ENCODE measurements at regions not wholly inside any gene's neighbourhood (a gene's known extent, or its start where the extent isn't known, plus 50 kb on each side); places are given as distances from the start of the nearest gene placed in this dataset.

- Histone ChIP-seq H3K27me3 (ENCODE audit: insufficient read depth, low read length) (no peaks in the 10 kb centered on the region), H3K4me1 (ENCODE audit: insufficient read depth, low read length) (peaks cover 14% of the 10 kb centered on the region), H2AFZ (ENCODE audit: low read depth, low read length) (no peak overlapping the region), H3K4me3 (ENCODE audit: low read length) (no peak overlapping the region), H3K9me3 (ENCODE audit: low read length) (no peaks in the 10 kb centered on the region), H3K36me3 (ENCODE audit: insufficient read depth, low read length) (no peaks in the 10 kb centered on the region)
Measured at GRCh38 chr5:54669285-54669684, 151.7 kb downstream of the SNX18 start.

DNA sequence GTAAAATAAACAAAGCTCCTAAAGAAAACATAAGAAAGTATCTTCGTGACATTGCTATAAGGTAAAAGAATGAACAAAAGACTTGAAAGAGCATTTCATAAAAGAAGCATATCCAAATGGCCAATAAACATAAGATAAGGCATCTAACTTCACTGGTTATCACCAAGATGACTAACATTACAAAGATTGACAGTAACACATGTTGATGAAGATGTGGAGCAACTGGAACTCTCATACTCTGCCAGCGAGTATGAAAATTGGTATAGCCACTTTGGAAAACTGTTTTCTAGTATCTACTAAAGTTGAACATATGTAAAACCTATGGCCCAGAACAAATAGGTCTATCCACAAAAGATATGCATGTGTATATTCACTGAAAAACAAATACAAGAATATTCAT, 150.5 kb downstream of the SNX18 start:
- Histone ChIP-seq H3K36me3 (ENCODE audit: insufficient read depth, low read length) (no peaks in the 10 kb centered on the region), H3K4me1 (ENCODE audit: insufficient read depth, low read length) (peaks cover 11% of the 10 kb centered on the region), H3K27me3 (ENCODE audit: insufficient read depth, low read length) (no peaks in the 10 kb centered on the region), H2AFZ (ENCODE audit: low read depth, low read length) (no peak overlapping the region), H3K4me3 (ENCODE audit: low read length) (no peak overlapping the region), H3K9me3 (ENCODE audit: low read length) (no peaks in the 10 kb centered on the region)

DNA sequence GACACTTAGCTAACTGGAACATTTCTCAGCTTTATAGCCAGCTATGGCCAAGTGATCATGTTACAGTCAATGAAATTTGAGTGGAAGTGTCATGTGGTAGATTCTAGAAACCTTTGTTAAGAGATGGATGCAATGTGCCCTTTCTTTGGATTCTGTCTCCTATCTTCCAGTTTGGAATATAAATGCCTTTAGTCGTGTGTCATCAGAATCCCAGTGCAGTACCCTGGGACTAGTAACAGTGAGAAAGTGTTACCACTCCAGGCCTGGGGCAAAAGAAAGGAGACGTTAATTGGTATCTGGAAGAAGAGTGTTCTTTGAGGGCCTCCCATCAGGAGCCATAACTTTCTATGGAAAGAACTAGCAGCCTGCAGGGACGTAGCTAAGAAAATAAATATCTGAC, 149.6 kb downstream of the SNX18 start:
- Histone ChIP-seq H3K4me1 (ENCODE audit: insufficient read depth, low read length) (peaks cover 11% of the 10 kb centered on the region), H2AFZ (ENCODE audit: low read depth, low read length) (no peak overlapping the region), H3K4me3 (ENCODE audit: low read length) (no peak overlapping the region), H3K27me3 (ENCODE audit: insufficient read depth, low read length) (no peaks in the 10 kb centered on the region), H3K36me3 (ENCODE audit: insufficient read depth, low read length) (no peaks in the 10 kb centered on the region), H3K9me3 (ENCODE audit: low read length) (no peaks in the 10 kb centered on the region)

- peaks cover 5% of the 10 kb centered on the region for H3K4me1 ChIP-seq (ENCODE audit: insufficient read depth, low read length)
- no peaks in the 10 kb centered on the region for H3K27me3 ChIP-seq (ENCODE audit: insufficient read depth, low read length)
- no peaks in the 10 kb centered on the region for H3K36me3 ChIP-seq (ENCODE audit: insufficient read depth, low read length)
- no peak overlapping the region for H3K4me3 ChIP-seq (ENCODE audit: low read length)
- H3K9me3 ChIP-seq (ENCODE audit: low read length), result no peaks in the 10 kb centered on the region
- H2AFZ ChIP-seq (ENCODE audit: low read depth, low read length), result no peak overlapping the region
Measured at GRCh38 chr5:54663866-54664265, 146.3 kb downstream of the SNX18 start.

GRCh38 chr5:54661111-54661510, 143.6 kb downstream of the SNX18 start:
- peaks cover 5% of the 10 kb centered on the region for H3K4me1 ChIP-seq (ENCODE audit: insufficient read depth, low read length)
- H2AFZ ChIP-seq (ENCODE audit: low read depth, low read length), result no peak overlapping the region
- no peaks in the 10 kb centered on the region for H3K9me3 ChIP-seq (ENCODE audit: low read length)
- H3K4me3 ChIP-seq (ENCODE audit: low read length), result no peak overlapping the region
- no peaks in the 10 kb centered on the region for H3K36me3 ChIP-seq (ENCODE audit: insufficient read depth, low read length)
- no peaks in the 10 kb centered on the region for H3K27me3 ChIP-seq (ENCODE audit: insufficient read depth, low read length)

DNA sequence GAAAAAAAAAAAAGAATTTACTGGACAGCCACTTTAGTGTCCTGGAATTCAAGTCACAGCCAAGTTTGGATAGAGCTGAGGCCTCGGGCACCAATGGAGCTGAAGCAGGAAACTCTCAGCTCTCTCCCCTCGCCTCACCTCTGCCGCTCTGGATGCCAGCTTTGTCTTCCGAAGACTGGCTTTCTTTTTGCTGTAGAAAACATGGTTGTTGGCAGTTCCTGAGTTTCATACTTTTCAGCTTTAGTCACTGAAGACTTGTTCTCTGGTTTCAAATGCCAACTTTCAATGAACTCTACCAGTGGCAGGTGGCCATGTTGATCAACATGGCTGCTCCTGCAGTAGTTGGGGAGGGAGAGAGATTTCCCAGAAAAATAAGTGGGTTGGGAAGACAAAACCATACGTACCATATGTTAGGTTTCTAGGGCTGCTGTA, 142.2 kb downstream of the SNX18 start:
- H3K4me1 ChIP-seq (ENCODE audit: insufficient read depth, low read length), result peaks cover 5% of the 10 kb centered on the region
- no peaks in the 10 kb centered on the region for H3K27me3 ChIP-seq (ENCODE audit: insufficient read depth, low read length)
- H2AFZ ChIP-seq (ENCODE audit: low read depth, low read length), result no peak overlapping the region
- no peaks in the 10 kb centered on the region for H3K9me3 ChIP-seq (ENCODE audit: low read length)
- H3K36me3 ChIP-seq (ENCODE audit: insufficient read depth, low read length), result no peaks in the 10 kb centered on the region
- H3K4me3 ChIP-seq (ENCODE audit: low read length), result no peak overlapping the region

- no peaks in the 10 kb centered on the region for H3K4me1 ChIP-seq (ENCODE audit: insufficient read depth, low read length)
- no peaks in the 10 kb centered on the region for H3K36me3 ChIP-seq (ENCODE audit: insufficient read depth, low read length)
- H3K4me3 ChIP-seq (ENCODE audit: low read length), result no peak overlapping the region
- H3K27me3 ChIP-seq (ENCODE audit: insufficient read depth, low read length), result no peaks in the 10 kb centered on the region
- H3K9me3 ChIP-seq (ENCODE audit: low read length), result no peaks in the 10 kb centered on the region
- H2AFZ ChIP-seq (ENCODE audit: low read depth, low read length), result no peak overlapping the region
Measured at GRCh38 chr5:54658010-54658409, 140.5 kb downstream of the SNX18 start.

- H2AFZ ChIP-seq (ENCODE audit: low read depth, low read length), result no peak overlapping the region
- H3K4me3 ChIP-seq (ENCODE audit: low read length), result no peak overlapping the region
- H3K9me3 ChIP-seq (ENCODE audit: low read length), result no peaks in the 10 kb centered on the region
- no peaks in the 10 kb centered on the region for H3K4me1 ChIP-seq (ENCODE audit: insufficient read depth, low read length)
- H3K36me3 ChIP-seq (ENCODE audit: insufficient read depth, low read length), result no peaks in the 10 kb centered on the region
- H3K27me3 ChIP-seq (ENCODE audit: insufficient read depth, low read length), result no peaks in the 10 kb centered on the region
Measured at GRCh38 chr5:54656261-54656728, 138.7 kb downstream of the SNX18 start.

- H3K27me3 ChIP-seq (ENCODE audit: insufficient read depth, low read length), result no peaks in the 10 kb centered on the region
- H3K4me1 ChIP-seq (ENCODE audit: insufficient read depth, low read length), result no peaks in the 10 kb centered on the region
- H3K9me3 ChIP-seq (ENCODE audit: low read length), result no peaks in the 10 kb centered on the region
- no peak overlapping the region for H2AFZ ChIP-seq (ENCODE audit: low read depth, low read length)
- H3K36me3 ChIP-seq (ENCODE audit: insufficient read depth, low read length), result no peaks in the 10 kb centered on the region
- H3K4me3 ChIP-seq (ENCODE audit: low read length), result no peak overlapping the region
Measured at GRCh38 chr5:54655761-54656160, 138.2 kb downstream of the SNX18 start.

DNA sequence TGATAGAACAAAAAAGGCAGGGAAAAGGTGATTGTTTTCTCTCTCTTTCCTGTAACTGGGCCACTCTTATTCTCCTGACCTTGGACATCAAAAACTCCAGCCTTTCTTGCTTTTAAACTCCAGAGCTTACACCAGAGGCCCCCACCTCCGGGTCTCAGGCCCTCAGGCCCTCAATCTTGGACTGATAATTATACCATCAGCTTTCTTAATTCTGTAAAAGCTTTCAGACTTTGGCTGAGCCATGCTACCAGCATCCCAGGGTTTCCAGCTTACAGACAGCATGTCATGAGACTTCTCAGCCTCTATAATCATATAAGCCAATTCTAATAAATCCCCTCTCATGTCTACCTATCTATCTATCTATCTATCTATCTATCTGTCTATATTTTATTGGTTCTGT, 137.7 kb downstream of the SNX18 start:
- no peaks in the 10 kb centered on the region for H3K4me1 ChIP-seq (ENCODE audit: insufficient read depth, low read length)
- no peaks in the 10 kb centered on the region for H3K36me3 ChIP-seq (ENCODE audit: insufficient read depth, low read length)
- no peaks in the 10 kb centered on the region for H3K9me3 ChIP-seq (ENCODE audit: low read length)
- H3K4me3 ChIP-seq (ENCODE audit: low read length), result no peak overlapping the region
- H3K27me3 ChIP-seq (ENCODE audit: insufficient read depth, low read length), result no peaks in the 10 kb centered on the region
- no peak overlapping the region for H2AFZ ChIP-seq (ENCODE audit: low read depth, low read length)

DNA sequence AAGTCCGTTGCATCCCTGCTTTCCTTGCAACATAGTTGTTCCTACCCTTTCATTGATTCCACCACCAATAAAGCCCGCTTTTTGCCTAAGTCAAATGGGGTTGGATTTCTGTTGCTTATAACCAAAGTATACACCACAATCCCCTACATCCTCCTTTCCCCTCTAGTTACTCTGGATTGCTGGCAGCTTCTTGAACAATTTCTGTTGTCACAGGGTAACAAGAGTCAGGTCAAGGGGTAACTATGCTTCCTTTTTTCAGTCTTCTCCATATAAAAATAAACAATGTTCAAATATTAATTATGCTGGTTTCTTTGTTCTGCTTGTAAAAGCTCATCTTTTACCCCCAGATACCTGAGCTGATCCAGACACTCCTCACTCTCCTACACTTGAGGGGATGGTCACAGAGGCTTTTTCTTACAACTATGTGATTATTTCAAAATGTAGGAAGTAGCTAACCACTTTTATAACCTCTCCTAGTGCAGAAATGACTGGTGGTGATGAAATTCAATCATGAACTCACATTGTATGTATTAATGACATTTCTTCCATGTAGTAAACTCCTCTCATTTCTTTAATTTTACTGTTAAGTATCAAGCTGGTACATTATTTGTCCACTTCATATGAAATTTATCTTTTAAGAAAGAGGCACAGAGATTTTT, 136.5 kb downstream of the SNX18 start:
- no peaks in the 10 kb centered on the region for H3K36me3 ChIP-seq (ENCODE audit: insufficient read depth, low read length)
- H3K4me1 ChIP-seq (ENCODE audit: insufficient read depth, low read length), result no peaks in the 10 kb centered on the region
- H3K4me3 ChIP-seq (ENCODE audit: low read length), result no peak overlapping the region
- no peaks in the 10 kb centered on the region for H3K9me3 ChIP-seq (ENCODE audit: low read length)
- H3K27me3 ChIP-seq (ENCODE audit: insufficient read depth, low read length), result no peaks in the 10 kb centered on the region
- no peak overlapping the region for H2AFZ ChIP-seq (ENCODE audit: low read depth, low read length)

GRCh38 chr5:54651482-54652076, 134.0 kb downstream of the SNX18 start:
- H3K9me3 ChIP-seq (ENCODE audit: low read length), result no peaks in the 10 kb centered on the region
- no peaks in the 10 kb centered on the region for H3K27me3 ChIP-seq (ENCODE audit: insufficient read depth, low read length)
- no peaks in the 10 kb centered on the region for H3K36me3 ChIP-seq (ENCODE audit: insufficient read depth, low read length)
- H3K4me3 ChIP-seq (ENCODE audit: low read length), result no peak overlapping the region
- no peak overlapping the region for H2AFZ ChIP-seq (ENCODE audit: low read depth, low read length)
- H3K4me1 ChIP-seq (ENCODE audit: insufficient read depth, low read length), result peaks cover under 1% of the 10 kb centered on the region

GRCh38 chr5:54649041-54649504, 131.5 kb downstream of the SNX18 start:
- Histone ChIP-seq H3K27me3 (ENCODE audit: insufficient read depth, low read length) (no peaks in the 10 kb centered on the region), H3K36me3 (ENCODE audit: insufficient read depth, low read length) (no peaks in the 10 kb centered on the region), H3K4me3 (ENCODE audit: low read length) (no peak overlapping the region), H2AFZ (ENCODE audit: low read depth, low read length) (no peak overlapping the region), H3K4me1 (ENCODE audit: insufficient read depth, low read length) (peaks cover 2% of the 10 kb centered on the region), H3K9me3 (ENCODE audit: low read length) (no peaks in the 10 kb centered on the region)
